ENCODE measurements at regions not wholly inside any gene's neighbourhood (a gene's known extent, or its start where the extent isn't known, plus 50 kb on each side); places are given as distances from the start of the nearest gene placed in this dataset.

DNA sequence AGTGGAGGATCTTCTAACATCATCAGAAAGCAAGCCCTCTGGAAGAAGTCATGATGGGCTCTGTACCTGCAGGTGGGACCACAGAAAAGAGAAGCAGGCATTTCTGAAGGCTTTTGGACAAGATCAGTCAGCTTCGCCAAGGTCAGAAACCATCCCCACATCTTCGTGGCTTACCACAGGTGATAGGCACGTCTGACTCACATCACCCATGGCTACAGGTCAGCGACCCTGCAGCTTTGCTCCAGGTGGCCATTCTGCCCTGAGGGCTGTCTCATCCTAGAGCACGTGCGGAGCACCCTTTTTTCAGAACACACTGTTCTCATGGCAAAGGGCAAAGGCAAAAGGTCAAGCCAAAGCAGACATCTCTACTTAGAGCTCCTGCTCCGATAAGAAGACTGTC is 518.9 kb upstream of the ADARB2 start:
- no peaks in the 10 kb centered on the region for H3K36me3 ChIP-seq (ENCODE audit: control insufficient read depth, insufficient read depth, low read length)
- no peaks in the 10 kb centered on the region for H3K4me1 ChIP-seq (ENCODE audit: control insufficient read depth, insufficient read depth, low read length, poor library complexity, severe bottlenecking)
- H3K27ac ChIP-seq (ENCODE audit: insufficient read depth, low read length, poor library complexity, severe bottlenecking): no peak overlapping the region
- Mint-ChIP-seq H3K9me3 (peaks cover 0 to 6% (median 2%) of the 10 kb centered on the region in 7 donors), H3K27ac (no peak overlapping the region), H3K4me1 (no peaks in the 10 kb centered on the region), H3K36me3 (no peaks in the 10 kb centered on the region), H3K4me3 (no peak overlapping the region), H3K27me3 (no peaks in the 10 kb centered on the region)
- ATAC-seq (ENCODE audit: low read depth in 2 of 2) (no peak), DNase-seq (no peak)
- H3K4me3 ChIP-seq (ENCODE audit: low read depth, low read length): no peak overlapping the region
- H3K9me3 ChIP-seq (ENCODE audit: control insufficient read depth in 2 of 2, low read length in 2 of 2): no peaks in the 10 kb centered on the region
- no peaks in the 10 kb centered on the region for H3K27me3 ChIP-seq (ENCODE audit: control insufficient read depth, insufficient read depth, low read length)

DNA sequence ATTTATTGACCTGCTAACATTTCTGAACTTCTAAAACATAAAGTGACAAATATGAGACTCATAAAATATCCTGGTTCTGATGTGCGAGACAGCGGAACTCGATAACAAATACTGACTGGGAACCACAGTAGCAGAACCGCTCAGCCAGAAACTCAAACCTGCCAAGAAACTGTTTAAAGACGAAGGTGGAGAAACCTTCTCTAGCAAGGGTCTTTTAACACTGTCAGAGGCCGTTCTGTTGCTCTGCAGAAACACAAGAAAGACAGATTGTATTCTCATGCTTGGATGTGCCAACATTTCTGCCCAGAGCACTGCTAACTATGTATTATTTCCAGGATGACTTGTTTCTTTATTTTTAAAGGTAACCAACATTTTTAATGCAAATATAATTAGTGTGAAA is 514.8 kb upstream of the ADARB2 start:
- H3K36me3 ChIP-seq (ENCODE audit: control insufficient read depth, insufficient read depth, low read length): no peaks in the 10 kb centered on the region
- H3K4me1 ChIP-seq (ENCODE audit: control insufficient read depth, insufficient read depth, low read length, poor library complexity, severe bottlenecking): no peaks in the 10 kb centered on the region
- DNase-seq (no peak), ATAC-seq (ENCODE audit: low read depth in 2 of 2) (no peak)
- Mint-ChIP-seq H3K27ac (no peak overlapping the region), H3K27me3 (no peaks in the 10 kb centered on the region), H3K36me3 (no peaks in the 10 kb centered on the region), H3K4me3 (no peak overlapping the region), H3K4me1 (no peaks in the 10 kb centered on the region), H3K9me3 (peaks cover 0 to 8% (median 0%) of the 10 kb centered on the region in 7 donors)
- no peaks in the 10 kb centered on the region for H3K27me3 ChIP-seq (ENCODE audit: control insufficient read depth, insufficient read depth, low read length)
- no peak overlapping the region for H3K27ac ChIP-seq (ENCODE audit: insufficient read depth, low read length, poor library complexity, severe bottlenecking)
- H3K9me3 ChIP-seq (ENCODE audit: control insufficient read depth in 2 of 2, low read length in 2 of 2): no peaks in the 10 kb centered on the region
- H3K4me3 ChIP-seq (ENCODE audit: low read depth, low read length): no peak overlapping the region

DNA sequence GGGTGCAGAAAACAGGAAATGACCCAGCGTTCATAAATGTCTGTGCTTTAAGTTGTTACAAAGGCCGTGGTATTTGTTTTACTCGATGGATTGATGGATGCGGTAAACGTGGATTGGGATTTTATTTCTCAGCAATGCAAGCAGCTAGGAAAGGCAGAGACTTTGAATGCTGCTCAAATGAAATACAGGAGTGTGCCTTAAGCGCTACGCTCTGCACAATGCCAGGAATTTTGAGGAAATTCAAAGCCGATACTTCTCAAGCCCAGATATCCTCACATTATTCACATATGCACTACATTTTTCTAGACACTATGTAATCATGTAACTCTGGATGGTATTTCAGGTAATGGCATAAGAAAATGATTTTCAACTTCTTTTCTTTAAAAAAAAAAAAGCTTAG is 514.3 kb upstream of the ADARB2 start:
- Mint-ChIP-seq H3K9me3 (peaks cover 0 to 8% (median 0%) of the 10 kb centered on the region in 7 donors), H3K36me3 (no peaks in the 10 kb centered on the region), H3K27ac (no peak overlapping the region), H3K4me3 (no peak overlapping the region), H3K27me3 (no peaks in the 10 kb centered on the region), H3K4me1 (no peaks in the 10 kb centered on the region)
- ATAC-seq (ENCODE audit: low read depth in 2 of 2) (no peak), DNase-seq (no peak)
- no peak overlapping the region for H3K4me3 ChIP-seq (ENCODE audit: low read depth, low read length)
- no peaks in the 10 kb centered on the region for H3K36me3 ChIP-seq (ENCODE audit: control insufficient read depth, insufficient read depth, low read length)
- H3K27ac ChIP-seq (ENCODE audit: insufficient read depth, low read length, poor library complexity, severe bottlenecking): no peak overlapping the region
- H3K4me1 ChIP-seq (ENCODE audit: control insufficient read depth, insufficient read depth, low read length, poor library complexity, severe bottlenecking): no peaks in the 10 kb centered on the region
- H3K27me3 ChIP-seq (ENCODE audit: control insufficient read depth, insufficient read depth, low read length): no peaks in the 10 kb centered on the region
- H3K9me3 ChIP-seq (ENCODE audit: control insufficient read depth in 2 of 2, low read length in 2 of 2): no peaks in the 10 kb centered on the region

DNA sequence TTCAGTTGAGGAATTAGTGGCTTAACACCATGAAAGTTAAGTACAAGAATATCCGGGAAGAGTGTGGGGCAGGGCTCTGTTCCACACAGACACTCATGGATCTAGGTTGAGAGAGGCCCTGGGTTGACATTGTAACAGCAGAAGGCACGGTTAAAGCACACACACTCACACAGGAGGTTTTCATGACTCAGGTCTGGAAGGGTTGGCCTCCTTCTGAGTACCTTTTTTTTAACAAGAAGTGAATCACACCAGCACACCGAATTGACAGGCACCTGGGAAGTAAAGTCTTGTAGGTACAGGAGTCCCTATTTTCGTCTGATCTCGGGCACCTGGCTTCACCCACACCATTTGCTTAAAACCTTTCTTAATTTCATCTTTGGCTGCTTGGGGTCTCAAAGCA is 509.4 kb upstream of the ADARB2 start:
- Mint-ChIP-seq H3K36me3 (no peaks in the 10 kb centered on the region), H3K4me3 (no peak overlapping the region), H3K27me3 (no peaks in the 10 kb centered on the region), H3K27ac (no peak overlapping the region), H3K9me3 (peaks cover 0 to 8% (median 3%) of the 10 kb centered on the region in 7 donors), H3K4me1 (no peaks in the 10 kb centered on the region)
- Histone ChIP-seq H3K4me1 (ENCODE audit: control insufficient read depth, insufficient read depth, low read length, poor library complexity, severe bottlenecking) (no peaks in the 10 kb centered on the region), H3K36me3 (ENCODE audit: control insufficient read depth, insufficient read depth, low read length) (no peaks in the 10 kb centered on the region), H3K27me3 (ENCODE audit: control insufficient read depth, insufficient read depth, low read length) (no peaks in the 10 kb centered on the region), H3K4me3 (ENCODE audit: low read depth, low read length) (no peak overlapping the region), H3K27ac (ENCODE audit: insufficient read depth, low read length, poor library complexity, severe bottlenecking) (no peak overlapping the region), H3K9me3 (ENCODE audit: control insufficient read depth in 2 of 2, low read length in 2 of 2) (no peaks in the 10 kb centered on the region)
- DNase-seq (no peak), ATAC-seq (ENCODE audit: low read depth in 2 of 2) (no peak)

DNA sequence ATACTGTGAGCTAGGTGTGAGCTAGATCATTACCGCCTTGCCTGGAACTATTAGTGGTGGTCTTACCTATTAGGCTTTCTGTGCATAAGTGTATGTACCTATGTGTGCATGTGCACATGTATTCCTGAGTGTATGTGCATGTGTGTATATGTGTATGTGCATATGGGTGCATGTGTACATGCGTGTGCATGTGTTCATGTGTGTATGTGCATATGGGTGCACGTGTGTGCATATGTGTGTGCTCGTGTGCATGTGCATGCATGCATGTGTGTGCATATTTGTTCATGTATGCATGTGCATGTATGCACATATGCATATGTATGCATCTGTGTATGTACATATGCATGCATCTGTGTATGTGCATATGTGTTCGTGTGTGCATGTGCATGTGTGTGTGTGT is 508.3 kb upstream of the ADARB2 start:
- Mint-ChIP-seq H3K4me3 (no peak overlapping the region), H3K36me3 (no peaks in the 10 kb centered on the region), H3K27ac (no peak overlapping the region), H3K27me3 (no peaks in the 10 kb centered on the region), H3K4me1 (no peaks in the 10 kb centered on the region), H3K9me3 (peaks cover 0 to 6% (median 1%) of the 10 kb centered on the region in 7 donors)
- Histone ChIP-seq H3K9me3 (ENCODE audit: control insufficient read depth in 2 of 2, low read length in 2 of 2) (no peaks in the 10 kb centered on the region), H3K4me1 (ENCODE audit: control insufficient read depth, insufficient read depth, low read length, poor library complexity, severe bottlenecking) (no peaks in the 10 kb centered on the region), H3K4me3 (ENCODE audit: low read depth, low read length) (no peak overlapping the region), H3K27ac (ENCODE audit: insufficient read depth, low read length, poor library complexity, severe bottlenecking) (no peak overlapping the region), H3K36me3 (ENCODE audit: control insufficient read depth, insufficient read depth, low read length) (no peaks in the 10 kb centered on the region), H3K27me3 (ENCODE audit: control insufficient read depth, insufficient read depth, low read length) (no peaks in the 10 kb centered on the region)
- no peak for DNase-seq
- ATAC-seq (ENCODE audit: low read depth in 2 of 2): no peak

DNA sequence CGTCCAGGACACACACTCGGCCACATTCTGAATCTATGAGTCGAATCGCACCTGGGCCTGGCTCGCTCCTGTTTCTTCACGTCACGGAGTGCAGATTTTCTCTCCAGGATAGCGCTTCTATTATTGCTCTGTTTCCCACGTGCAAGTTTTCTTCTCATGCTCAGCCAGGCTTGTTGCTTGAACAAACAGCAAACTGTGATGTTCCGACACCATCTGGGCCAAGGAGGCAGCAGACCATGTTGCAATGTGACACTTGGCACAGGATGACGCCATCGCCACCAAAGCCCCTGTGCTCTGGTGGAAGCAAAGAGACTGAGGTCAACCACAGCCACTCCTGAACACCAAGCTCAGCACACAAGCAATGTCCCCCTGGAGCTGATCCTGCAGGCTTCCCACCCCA is 507.1 kb upstream of the ADARB2 start:
- Histone ChIP-seq H3K36me3 (ENCODE audit: control insufficient read depth, insufficient read depth, low read length) (no peaks in the 10 kb centered on the region), H3K4me1 (ENCODE audit: control insufficient read depth, insufficient read depth, low read length, poor library complexity, severe bottlenecking) (no peaks in the 10 kb centered on the region), H3K27ac (ENCODE audit: insufficient read depth, low read length, poor library complexity, severe bottlenecking) (no peak overlapping the region), H3K27me3 (ENCODE audit: control insufficient read depth, insufficient read depth, low read length) (no peaks in the 10 kb centered on the region), H3K4me3 (ENCODE audit: low read depth, low read length) (no peak overlapping the region), H3K9me3 (ENCODE audit: control insufficient read depth in 2 of 2, low read length in 2 of 2) (no peaks in the 10 kb centered on the region)
- DNase-seq (no peak), ATAC-seq (ENCODE audit: low read depth in 2 of 2) (no peak)
- H3K4me1 Mint-ChIP-seq: no peaks in the 10 kb centered on the region
- no peak overlapping the region for H3K27ac Mint-ChIP-seq
- H3K36me3 Mint-ChIP-seq: no peaks in the 10 kb centered on the region
- H3K9me3 Mint-ChIP-seq: peaks cover 0 to 6% (median 0%) of the 10 kb centered on the region in 7 donors
- no peaks in the 10 kb centered on the region for H3K27me3 Mint-ChIP-seq
- H3K4me3 Mint-ChIP-seq: no peak overlapping the region

DNA sequence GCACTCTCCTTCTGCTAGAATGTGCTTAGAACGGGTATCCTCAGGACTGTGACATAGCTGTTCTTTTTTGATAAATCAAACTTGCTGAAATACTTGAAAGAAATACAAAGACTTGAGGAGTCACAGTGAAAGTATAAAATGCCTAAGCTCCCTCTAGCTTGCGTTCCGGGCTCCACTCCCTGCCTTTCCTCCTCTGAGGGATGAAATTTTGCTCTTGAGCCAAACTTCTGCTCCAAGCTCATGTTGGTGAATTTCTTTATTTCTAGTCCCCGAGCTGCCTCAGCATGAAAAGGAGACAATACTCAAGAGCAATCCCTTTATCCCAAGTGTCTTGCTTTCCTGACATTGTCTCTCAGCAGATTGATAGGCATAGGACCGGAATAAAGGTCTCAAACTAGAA is 499.6 kb upstream of the ADARB2 start:
- ATAC-seq (ENCODE audit: low read depth in 2 of 2) (no peak), DNase-seq (no peak)
- no peak overlapping the region for H3K27ac Mint-ChIP-seq

DNA sequence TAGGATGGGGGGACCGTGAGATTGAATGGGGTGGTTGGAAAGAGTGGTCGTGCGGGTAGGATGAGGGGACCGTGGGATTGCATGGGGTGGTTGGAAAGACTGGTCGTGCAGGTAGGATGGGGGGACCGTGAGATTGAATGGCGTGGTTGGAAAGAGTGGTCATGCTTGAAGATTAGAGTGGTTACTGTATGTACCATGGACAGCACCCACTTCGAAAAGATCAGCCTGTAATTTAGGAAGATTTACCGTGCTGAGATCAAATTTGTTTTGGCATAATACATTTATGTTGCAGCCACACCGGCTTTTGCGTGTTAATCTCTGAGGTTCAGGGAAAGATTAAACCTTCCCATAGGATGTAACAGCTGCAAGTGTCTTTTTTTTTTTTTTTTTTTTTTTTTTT is 495.2 kb upstream of the ADARB2 start:
- no peaks in the 10 kb centered on the region for H3K36me3 Mint-ChIP-seq
- no peaks in the 10 kb centered on the region for H3K4me1 ChIP-seq (ENCODE audit: control insufficient read depth, insufficient read depth, low read length, poor library complexity, severe bottlenecking)
- peaks cover 0 to 4% (median 0%) of the 10 kb centered on the region in 7 donors for H3K9me3 Mint-ChIP-seq
- no peaks in the 10 kb centered on the region for H3K27me3 ChIP-seq (ENCODE audit: control insufficient read depth, insufficient read depth, low read length)
- H3K36me3 ChIP-seq (ENCODE audit: control insufficient read depth, insufficient read depth, low read length): no peaks in the 10 kb centered on the region
- ATAC-seq (ENCODE audit: low read depth in 2 of 2) (no peak), DNase-seq (no peak)
- no peak overlapping the region for H3K4me3 Mint-ChIP-seq
- H3K27ac Mint-ChIP-seq: no peak overlapping the region
- no peak overlapping the region for H3K27ac ChIP-seq (ENCODE audit: insufficient read depth, low read length, poor library complexity, severe bottlenecking)
- no peaks in the 10 kb centered on the region for H3K4me1 Mint-ChIP-seq
- no peaks in the 10 kb centered on the region for H3K27me3 Mint-ChIP-seq
- no peak overlapping the region for H3K4me3 ChIP-seq (ENCODE audit: low read depth, low read length)
- no peaks in the 10 kb centered on the region for H3K9me3 ChIP-seq (ENCODE audit: control insufficient read depth in 2 of 2, low read length in 2 of 2)

More for the DNA sequence above, 499.6 kb upstream of the ADARB2 start:
- H3K27ac ChIP-seq (ENCODE audit: insufficient read depth, low read length, poor library complexity, severe bottlenecking): no peak overlapping the region
- no peaks in the 10 kb centered on the region for H3K36me3 ChIP-seq (ENCODE audit: control insufficient read depth, insufficient read depth, low read length)
- H3K4me3 ChIP-seq (ENCODE audit: low read depth, low read length): no peak overlapping the region
- Mint-ChIP-seq H3K4me3 (no peak overlapping the region), H3K9me3 (peaks cover 0 to 5% (median 0%) of the 10 kb centered on the region in 7 donors), H3K4me1 (no peaks in the 10 kb centered on the region), H3K27me3 (no peaks in the 10 kb centered on the region), H3K36me3 (no peaks in the 10 kb centered on the region)
- no peaks in the 10 kb centered on the region for H3K4me1 ChIP-seq (ENCODE audit: control insufficient read depth, insufficient read depth, low read length, poor library complexity, severe bottlenecking)
- no peaks in the 10 kb centered on the region for H3K9me3 ChIP-seq (ENCODE audit: control insufficient read depth in 2 of 2, low read length in 2 of 2)
- no peaks in the 10 kb centered on the region for H3K27me3 ChIP-seq (ENCODE audit: control insufficient read depth, insufficient read depth, low read length)
